ENCODE measurements at regions not wholly inside any gene's neighbourhood (a gene's known extent, or its start where the extent isn't known, plus 50 kb on each side); places are given as distances from the start of the nearest gene placed in this dataset.
"Not testable (repeated sequence)": the region's sequence is repeated elsewhere in the genome, so short reads cannot be mapped to it uniquely, and the experiment has no call there.

DNA sequence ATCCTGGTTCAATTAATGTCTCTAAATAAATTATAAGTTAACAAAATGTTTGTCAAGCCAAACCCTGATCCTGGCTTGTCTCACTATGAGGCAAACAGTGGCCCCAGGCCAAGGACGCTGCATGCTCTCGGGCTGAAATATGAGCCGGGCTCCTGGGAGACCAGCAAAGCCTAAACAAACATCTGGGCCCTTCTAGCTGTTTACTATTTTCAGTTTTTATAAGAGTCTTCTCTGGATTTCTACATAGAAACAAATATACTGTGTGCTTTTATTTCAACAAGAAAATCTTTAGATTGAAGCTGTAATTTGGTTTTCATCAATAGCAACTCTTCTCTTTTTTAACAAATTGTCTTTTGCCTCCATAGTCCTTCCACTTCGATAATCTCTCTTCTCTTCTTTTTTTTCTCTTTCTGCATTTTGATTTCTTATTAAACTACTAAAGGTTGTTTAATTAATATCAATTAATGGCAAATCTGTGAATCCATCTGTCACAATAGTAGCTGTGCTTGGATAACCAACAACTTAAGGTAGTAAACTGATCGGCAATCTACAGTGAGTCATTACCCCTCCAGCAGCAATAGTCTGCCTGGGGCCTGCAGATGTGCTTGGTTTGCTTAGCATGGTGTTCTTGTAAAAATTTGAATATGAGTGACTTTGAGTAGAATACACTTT lies 83.3 kb upstream of the DNAJC1 start (continued):
- TF ChIP-seq, protein P1, sequence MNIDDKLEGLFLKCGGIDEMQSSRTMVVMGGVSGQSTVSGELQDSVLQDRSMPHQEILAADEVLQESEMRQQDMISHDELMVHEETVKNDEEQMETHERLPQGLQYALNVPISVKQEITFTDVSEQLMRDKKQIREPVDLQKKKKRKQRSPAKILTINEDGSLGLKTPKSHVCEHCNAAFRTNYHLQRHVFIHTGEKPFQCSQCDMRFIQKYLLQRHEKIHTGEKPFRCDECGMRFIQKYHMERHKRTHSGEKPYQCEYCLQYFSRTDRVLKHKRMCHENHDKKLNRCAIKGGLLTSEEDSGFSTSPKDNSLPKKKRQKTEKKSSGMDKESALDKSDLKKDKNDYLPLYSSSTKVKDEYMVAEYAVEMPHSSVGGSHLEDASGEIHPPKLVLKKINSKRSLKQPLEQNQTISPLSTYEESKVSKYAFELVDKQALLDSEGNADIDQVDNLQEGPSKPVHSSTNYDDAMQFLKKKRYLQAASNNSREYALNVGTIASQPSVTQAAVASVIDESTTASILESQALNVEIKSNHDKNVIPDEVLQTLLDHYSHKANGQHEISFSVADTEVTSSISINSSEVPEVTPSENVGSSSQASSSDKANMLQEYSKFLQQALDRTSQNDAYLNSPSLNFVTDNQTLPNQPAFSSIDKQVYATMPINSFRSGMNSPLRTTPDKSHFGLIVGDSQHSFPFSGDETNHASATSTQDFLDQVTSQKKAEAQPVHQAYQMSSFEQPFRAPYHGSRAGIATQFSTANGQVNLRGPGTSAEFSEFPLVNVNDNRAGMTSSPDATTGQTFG (tag by site-specific recombination; IDR thresholded peaks at IDR 0.05; ENCODE audit: borderline replicate concordance), result no peak
- TF ChIP-seq GFI1B (tag by site-specific recombination; IDR thresholded peaks at IDR 0.05) (no peak), ZSCAN30 (tag by site-specific recombination; IDR thresholded peaks at IDR 0.05) (peak; percentile 63), ZNF514 (tag by site-specific recombination; IDR thresholded peaks at IDR 0.05) (no peak), ZNF658 (tag by site-specific recombination; IDR thresholded peaks at IDR 0.05) (no peak), SP3 (tag by site-specific recombination; IDR thresholded peaks at IDR 0.05) (no peak), ZNF677 (tag by site-specific recombination; IDR thresholded peaks at IDR 0.05) (no peak), ZNF670 (tag by site-specific recombination; IDR thresholded peaks at IDR 0.05; ENCODE audit: low read depth) (no peak), ZNF202 (tag by site-specific recombination; IDR thresholded peaks at IDR 0.05; ENCODE audit: borderline replicate concordance) (no peak), ZNF223 (tag by site-specific recombination; IDR thresholded peaks at IDR 0.05) (no peak), ZNF555 (tag by site-specific recombination; conservative IDR thresholded peaks at IDR 0.05) (no peak), ZNF239 (tag by site-specific recombination; IDR thresholded peaks at IDR 0.05) (no peak), ZNF621 (tag by site-specific recombination; IDR thresholded peaks at IDR 0.05) (no peak)
- TF ChIP-seq, protein P2, sequence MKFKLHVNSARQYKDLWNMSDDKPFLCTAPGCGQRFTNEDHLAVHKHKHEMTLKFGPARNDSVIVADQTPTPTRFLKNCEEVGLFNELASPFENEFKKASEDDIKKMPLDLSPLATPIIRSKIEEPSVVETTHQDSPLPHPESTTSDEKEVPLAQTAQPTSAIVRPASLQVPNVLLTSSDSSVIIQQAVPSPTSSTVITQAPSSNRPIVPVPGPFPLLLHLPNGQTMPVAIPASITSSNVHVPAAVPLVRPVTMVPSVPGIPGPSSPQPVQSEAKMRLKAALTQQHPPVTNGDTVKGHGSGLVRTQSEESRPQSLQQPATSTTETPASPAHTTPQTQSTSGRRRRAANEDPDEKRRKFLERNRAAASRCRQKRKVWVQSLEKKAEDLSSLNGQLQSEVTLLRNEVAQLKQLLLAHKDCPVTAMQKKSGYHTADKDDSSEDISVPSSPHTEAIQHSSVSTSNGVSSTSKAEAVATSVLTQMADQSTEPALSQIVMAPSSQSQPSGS (tag by site-specific recombination; IDR thresholded peaks at IDR 0.05; ENCODE audit: low read depth), result no peak
- TF ChIP-seq, protein P3, sequence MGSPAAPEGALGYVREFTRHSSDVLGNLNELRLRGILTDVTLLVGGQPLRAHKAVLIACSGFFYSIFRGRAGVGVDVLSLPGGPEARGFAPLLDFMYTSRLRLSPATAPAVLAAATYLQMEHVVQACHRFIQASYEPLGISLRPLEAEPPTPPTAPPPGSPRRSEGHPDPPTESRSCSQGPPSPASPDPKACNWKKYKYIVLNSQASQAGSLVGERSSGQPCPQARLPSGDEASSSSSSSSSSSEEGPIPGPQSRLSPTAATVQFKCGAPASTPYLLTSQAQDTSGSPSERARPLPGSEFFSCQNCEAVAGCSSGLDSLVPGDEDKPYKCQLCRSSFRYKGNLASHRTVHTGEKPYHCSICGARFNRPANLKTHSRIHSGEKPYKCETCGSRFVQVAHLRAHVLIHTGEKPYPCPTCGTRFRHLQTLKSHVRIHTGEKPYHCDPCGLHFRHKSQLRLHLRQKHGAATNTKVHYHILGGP (tag by site-specific recombination; IDR thresholded peaks at IDR 0.05), result no peak
- TF ChIP-seq, protein P4, sequence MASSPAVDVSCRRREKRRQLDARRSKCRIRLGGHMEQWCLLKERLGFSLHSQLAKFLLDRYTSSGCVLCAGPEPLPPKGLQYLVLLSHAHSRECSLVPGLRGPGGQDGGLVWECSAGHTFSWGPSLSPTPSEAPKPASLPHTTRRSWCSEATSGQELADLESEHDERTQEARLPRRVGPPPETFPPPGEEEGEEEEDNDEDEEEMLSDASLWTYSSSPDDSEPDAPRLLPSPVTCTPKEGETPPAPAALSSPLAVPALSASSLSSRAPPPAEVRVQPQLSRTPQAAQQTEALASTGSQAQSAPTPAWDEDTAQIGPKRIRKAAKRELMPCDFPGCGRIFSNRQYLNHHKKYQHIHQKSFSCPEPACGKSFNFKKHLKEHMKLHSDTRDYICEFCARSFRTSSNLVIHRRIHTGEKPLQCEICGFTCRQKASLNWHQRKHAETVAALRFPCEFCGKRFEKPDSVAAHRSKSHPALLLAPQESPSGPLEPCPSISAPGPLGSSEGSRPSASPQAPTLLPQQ (tag by site-specific recombination; IDR thresholded peaks at IDR 0.05), result peak; percentile 55; the same call in 1 of the 2 replicates

DNA sequence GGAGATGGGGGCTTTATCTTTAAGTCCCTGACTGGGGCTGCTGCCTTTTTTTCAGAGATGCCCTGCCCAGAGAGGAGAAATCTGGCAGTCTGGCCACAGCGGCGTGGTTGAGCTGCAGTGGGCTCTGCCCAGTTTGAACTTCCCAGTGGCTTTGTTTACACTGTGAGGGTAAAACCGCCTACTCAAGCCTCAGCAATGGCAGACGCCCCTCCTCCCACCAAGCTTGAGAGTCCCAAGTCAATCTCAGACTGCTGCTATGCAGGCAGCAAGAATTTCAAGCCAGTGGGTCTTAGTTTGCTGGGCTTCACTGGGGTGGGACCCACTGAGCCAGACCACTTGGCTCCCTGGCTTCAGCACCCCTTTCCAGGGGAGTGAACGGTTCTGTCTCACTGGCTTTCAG lies 76.4 kb upstream of the DNAJC1 start:
- H3K27ac ChIP-seq (ENCODE audit: extremely low read depth, low read depth, low read length); H3K4me1 ChIP-seq (ENCODE audit: control insufficient read depth, insufficient read depth, low read length); H3K36me3 ChIP-seq (ENCODE audit: control insufficient read depth in 2 of 2, insufficient read depth in 1 of 2, low read length in 2 of 2); H3K9me3 ChIP-seq (ENCODE audit: control insufficient read depth, insufficient read depth, low read depth, low read length); H3K4me3 ChIP-seq (ENCODE audit: low read depth, low read length); CTCF ChIA-PET: not testable (repeated sequence)
- TF ChIP-seq ZFHX2 (tag by site-specific recombination; conservative IDR thresholded peaks at IDR 0.05) (peak; percentile 76), EGR2 (tag by site-specific recombination; IDR thresholded peaks at IDR 0.05; ENCODE audit: low read depth) (peak; percentile 43; the same call in 1 of the 2 replicates)
- POLR2A ChIA-PET, result interaction anchor here (1.4 kb wide), 1 partner anchor 149 kb away, joined by 5 read pairs; no protein-coding TSS in a partner anchor
